NCI-H345 treated with DMSO at 0.1 percent for 48 hours (cell line): ENCODE measurements at regions not wholly inside any gene's neighbourhood (a gene's known extent, or its start where the extent isn't known, plus 50 kb on each side); places are given as distances from the start of the nearest gene placed in this dataset.

Experiments
- DNase-seq: peaks from one replicate; lab custom pipeline; 2025; ENCODE audit not compliant: unreplicated experiment; lab: John Stamatoyannopoulos, UW

DNA sequence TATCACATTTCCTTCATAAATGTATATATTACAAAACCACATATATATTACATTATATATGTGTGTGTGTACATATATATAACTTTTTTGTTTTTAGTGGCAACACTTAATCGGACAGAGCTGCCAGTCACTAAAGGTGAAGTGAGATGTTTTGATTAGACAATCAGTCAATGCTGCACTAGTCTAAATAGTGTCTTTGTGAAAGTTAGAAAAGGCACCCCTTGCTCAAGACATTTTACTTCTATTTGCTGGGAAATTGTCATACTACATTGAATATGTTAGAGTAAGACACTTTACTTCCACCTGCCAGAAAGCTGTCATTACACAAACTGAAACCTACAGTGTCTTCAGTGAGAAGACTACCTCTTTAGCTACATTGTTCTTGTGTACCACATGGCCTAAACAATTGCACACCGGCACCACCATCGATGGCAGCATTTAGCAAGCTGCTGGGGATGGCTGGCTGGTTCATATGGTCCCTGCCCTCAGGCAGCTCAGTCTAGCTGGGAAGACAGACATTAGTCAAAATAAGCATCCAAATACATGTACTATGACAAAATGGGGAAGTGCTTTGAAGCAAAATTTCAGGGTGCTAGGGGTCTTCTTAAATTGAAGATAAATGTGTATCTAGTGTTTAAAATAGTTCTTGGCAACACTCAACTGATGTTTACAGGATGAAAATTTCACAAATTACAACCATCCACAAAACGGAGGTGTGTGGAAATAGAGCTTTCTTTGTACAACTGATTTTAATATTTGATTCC is 148.1 kb upstream of the GATB start:
- no peak for DNase-seq

DNA sequence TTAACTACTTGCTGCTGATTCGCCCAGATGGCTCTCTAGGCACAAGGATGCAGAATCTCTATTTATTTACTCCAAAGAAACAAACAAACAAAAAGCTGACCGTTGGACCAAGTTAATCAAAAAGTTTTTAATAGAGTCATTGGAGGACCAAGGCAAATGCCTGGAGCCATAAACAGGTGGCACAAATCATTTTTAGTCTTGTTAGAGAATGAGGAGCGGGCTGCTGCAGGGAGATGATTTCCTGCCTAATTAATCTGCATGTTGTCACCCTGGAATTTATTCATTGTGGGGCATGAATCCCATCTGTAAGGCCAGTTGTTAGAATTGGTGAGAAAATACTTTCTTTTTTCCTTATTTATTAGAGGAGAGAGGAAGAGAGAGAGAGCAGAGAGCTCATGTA is 147.4 kb upstream of the GATB start:
- no peak for DNase-seq

DNA sequence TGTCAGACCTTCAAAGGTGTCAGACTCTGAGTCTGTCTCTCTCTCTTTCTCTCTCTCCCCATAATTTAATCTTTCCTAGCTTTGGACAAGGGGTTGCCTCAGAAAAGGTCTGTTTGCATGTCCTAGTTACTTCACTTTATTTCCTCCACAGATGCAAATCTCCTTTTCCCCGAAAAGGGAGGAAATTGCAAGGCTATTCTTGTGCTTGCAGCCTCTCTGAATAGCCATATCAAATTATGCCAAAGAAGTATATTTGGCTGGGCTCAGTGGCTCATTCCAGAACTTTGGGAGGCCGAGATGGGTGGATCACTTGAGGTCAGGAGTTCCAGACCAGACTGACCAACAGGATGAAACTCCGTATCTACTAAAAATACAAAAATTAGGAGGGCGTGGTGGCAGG is 145.6 kb upstream of the GATB start:
- no peak for DNase-seq

DNA sequence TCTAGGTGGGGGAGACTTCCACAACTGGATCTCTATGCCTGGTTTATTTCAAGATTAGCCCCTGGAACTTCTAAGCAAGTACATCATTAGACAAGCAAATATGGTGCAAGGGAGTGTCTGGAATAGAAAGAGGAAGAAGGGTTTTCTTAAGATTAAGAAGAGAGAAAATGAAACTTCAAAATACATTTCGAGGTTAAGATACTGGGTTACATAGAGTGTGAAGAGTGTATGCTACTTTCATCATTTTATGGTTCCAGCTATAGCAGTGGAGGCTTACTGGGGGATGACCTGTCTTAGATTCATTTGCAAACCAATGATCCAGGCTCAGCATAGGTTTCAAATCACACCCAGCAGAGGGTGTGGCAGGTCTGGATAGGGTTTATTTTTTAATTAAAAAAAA is 144.4 kb upstream of the GATB start:
- no peak for DNase-seq

DNA sequence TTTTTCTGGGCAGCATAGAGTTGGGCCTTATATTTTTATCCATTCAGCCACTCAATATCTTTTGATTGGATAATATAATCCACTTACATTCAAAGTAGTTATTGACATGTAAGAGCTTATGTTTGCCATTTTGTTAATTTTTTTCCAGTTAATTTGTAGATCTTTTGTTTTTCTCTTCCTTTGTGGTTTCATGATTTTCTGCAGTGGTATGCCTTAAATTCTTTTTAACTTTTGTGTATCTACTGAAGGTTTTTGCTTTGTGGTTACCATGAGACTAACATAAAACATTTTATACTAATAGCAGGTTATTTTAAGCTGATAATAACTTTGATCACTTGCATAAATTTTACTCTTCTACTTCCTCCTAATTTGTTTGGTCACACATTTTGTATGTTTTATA is 140.8 kb upstream of the GATB start:
- no peak for DNase-seq

DNA sequence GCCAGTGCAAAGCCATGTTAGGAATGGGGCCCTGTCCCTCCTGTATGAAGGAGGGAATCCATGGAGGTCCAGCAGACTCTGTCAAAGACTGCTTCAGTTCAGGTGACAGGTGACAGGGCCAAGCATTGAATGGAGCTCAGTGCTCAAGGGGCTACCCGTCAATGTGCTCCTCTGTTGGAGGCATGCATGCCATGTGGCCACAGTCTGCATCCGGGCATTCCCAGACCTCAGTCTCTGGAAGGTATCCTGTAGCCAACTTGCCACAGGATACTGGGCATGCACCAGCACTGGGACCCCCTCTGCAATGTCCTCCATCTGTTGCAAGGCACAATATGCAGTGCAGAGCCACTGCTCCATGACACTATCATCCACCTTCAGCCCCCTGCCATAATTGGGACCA is 136.1 kb upstream of the GATB start:
- no peak for DNase-seq

DNA sequence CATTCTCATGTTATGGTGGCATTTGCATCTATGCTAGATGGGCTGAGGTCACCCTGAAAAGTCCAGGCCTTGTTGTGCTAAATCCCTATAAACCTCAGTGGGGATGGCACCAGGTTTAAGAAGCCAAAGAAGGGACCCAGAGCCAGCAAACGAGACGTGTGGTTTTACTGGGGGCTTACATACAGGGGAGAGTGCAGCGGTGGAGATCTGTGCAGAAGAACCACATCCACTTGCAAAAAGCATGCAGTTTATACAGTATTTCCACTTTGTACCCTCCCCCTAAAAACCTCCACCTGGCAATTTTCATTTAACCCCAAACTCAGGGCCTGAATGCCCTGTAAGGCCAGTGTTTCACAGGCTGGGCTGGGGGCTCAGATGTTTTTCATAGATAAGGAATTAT is 134.9 kb upstream of the GATB start:
- DNase-seq: no peak

DNA sequence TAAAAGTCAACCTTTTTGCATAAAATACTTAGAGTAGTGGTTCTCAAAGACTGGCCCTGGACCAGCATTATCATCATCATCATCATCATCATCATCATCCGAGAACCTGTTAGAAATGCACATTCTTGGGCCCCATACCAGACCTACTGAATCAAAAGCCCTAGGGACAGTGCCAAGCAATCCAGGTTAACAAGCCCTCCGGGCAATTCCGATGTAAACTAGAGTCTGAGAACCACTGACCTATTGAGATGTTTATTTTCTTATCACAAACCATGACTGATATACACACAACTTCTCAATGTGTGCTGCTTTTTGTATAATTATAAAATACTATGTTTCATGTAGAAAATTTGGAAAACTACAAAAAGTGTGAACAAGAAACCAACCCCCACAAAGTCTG is 133.4 kb upstream of the GATB start:
- no peak for DNase-seq

DNA sequence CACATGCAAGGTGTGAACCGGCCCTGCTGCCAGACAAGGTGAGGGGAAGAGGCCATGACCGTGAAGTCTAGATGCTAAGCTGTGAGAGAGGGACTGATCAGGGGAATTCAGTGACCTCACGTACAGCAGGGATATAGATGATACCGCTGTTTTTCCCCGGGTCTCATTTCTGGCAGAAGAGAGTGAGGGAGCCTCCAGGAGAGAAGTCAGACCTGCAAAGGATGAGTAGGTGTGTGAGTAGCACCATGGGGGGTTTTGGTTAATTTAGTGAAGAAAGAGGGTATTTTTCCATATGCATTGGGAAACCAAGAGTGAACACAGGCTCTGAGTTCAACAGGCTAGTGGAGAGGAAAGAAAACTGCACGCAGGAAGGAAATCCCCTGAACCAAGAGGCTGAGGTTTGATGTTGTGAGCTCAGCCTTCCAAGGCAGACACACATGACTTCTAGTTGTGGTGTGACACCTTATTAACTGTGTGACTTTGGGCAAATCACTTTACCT is 127.6 kb upstream of the GATB start:
- DNase-seq: no peak

DNA sequence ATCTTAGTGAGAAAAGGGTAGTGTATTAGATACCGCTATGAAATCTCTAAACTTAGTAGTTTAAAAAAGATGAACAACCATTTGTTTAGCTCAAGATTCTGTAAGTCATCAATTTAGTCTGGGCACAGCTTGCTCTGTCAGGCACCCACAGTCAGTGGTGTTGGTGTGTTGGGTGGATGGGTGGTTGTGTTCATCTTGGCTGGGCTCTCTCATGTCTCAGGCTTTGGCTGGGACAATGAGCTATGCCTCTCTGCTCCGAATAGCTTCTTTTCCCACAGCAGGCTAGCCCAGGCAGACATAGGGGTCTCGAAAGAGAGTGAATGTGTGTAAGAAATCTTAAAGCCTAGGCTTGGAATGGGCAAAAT is 127.0 kb upstream of the GATB start:
- DNase-seq: no peak

DNA sequence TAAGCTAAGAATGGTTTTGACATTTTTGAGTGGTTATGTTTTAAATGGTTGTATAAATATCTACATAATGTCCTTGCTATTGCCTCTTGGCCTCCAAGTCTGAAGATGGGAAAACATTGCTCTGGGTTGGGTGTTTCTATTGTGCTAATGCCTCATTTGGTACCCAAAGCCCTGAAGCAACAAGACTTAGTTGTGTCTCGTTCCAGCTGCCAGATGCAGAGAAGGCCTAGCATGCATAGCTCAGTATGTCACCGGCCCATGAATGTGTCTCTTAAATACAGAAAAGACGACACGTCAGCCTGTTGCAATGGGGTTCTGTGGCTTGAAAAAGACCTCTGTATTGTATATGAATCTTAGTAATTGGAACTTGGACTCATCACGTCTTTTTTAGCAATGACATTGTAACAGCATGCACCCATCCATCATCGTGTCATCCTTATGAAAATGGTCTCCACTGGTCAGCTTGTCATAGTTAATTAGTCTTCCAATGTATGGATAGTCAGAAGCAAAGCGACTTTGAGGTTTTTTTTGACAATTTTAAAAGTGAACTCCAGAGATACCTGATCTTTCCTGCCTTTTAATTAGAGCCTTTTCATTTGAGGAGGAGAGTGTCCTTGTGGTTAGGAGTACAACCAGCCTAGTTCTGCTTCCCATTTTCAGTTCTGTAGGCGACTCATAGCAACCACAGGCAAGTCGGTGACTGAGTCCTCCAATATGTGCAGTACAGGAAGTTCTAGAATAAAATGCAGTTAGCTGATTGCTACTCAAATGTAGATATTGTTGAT is 126.4 kb upstream of the GATB start:
- DNase-seq: no peak

DNA sequence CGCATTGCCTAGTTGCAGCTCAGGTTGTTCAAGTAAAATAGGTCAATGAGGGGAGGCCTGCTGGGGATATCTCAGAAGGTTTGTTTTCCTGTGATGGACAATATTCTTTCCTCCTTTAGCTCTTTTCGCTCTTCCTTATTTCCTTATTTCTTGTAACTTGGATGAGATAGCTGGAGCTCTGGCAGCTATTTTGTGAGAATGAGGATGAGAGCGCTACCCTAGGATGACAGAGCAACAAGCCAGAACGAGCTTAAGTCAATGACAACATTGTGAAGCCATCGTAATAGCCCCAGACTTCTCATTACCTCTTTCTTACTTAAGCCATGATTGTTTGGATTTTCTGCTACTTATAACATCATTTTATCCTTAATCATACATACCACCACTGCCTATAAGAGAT is 124.3 kb upstream of the GATB start:
- no peak for DNase-seq

DNA sequence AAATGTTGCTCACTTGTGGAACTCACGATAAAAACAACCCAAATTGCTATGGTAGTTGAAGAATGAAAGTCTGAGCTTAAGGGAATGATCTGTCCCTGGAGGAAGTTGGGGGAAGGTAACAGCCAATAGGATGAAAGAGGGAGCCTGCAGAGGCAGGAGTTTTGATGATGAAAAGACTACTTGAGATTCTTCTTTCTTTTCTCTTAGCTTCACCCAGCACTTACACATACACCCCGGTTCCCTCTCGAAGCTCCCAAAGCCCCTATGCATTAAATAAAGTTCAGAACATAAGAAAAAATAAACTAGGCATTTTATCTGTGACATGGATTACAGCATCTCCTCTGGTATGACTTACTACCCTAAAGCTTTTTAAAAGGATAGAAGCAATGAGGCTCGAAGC is 122.9 kb upstream of the GATB start:
- DNase-seq: no peak

DNA sequence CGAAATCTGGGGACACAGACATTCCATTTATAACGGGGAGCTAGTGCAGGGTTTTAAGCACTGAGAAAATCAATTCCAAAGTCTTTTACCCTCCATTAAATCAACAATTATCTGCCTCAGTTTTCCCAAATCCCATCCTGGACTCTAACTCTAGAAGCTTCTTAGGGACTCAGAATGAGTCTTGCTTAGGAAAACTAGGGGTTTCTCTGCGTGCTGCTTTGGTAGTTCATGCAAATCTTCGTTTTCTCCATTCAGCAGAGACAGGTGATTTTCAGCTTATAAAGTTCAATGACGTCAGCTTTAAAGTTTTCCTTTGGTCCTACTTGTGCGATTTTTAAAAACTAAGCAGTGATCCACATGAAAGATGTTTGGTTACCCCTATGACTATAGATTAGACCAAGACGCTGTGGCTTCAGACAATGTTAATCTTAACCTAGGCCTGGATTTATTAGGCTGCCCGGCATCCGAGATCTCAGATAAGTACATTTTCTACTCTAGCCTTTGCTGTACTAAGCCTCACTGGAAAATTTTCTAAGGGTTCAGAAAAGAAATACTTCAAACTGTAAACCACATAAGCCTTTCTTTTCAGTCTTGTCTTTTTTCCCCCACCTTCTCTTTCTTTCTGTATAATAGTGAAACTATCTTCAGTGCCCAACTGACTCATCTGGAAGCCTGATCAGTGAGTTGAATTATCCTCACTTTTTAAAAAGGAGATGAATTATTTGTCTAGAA is 121.4 kb upstream of the GATB start:
- DNase-seq: no peak

DNA sequence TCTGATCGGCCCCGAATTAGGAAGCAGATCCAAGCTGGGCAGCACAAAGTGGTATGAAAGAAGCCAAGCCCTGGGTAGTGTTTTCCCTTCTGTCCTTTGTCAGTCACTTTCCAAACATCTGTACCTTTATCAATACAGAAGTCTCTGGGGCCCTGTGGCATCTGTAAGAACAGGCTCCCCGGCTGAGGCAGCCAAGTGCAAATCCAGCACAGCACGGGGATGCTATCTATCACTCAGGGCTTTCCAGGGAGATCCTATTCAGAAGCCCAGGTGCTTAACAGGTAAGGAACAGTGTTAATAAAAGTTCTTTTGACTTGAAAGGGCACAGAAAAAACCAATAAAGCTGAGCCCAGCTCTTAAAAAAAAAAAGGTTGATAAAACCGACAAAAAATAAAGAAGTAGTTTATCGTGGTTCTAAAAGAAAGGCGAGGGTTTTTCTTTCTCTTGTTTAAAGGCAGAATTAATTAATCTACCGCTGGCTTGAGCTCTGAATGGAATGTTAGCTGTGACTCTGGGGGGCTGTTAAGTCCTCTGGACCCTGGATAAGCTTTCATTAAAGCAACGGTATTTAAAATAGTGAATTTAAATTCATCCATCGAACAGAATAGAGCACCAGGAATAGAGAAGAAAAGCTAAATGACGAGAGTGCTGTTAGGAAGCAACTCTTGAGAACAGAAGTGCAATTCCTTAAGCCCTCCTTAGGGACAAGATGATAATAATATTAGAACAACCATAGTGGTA is 119.1 kb upstream of the GATB start:
- DNase-seq: no peak

DNA sequence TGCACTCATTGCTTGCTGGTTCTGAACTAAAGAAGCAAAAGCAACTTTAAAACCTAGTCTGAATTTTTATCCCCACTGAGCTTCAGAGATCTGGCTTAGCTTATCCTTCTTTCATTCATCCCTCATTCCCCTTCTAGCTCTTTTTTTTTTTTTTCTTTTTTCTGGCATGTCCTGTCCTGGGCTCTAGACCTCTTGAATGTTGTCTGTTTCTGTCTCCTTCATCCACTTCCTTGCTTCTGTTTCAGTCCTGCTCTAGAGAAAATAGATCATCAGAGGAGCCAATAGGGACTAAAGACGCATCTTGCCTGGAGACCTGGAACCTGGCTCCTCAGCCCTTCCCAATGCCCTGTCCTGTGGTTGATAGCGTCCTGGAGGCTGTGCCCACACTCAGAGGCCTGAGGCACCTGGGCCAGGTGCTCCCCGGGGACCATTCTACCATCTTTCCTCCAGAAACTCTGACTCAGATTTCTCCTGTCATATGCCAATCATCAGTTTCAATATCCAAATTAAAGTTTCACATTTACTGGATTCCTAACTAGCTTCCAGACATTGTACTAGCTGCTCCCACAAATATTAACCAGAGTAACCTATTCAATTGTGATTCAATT is 115.7 kb upstream of the GATB start:
- DNase-seq: no peak

DNA sequence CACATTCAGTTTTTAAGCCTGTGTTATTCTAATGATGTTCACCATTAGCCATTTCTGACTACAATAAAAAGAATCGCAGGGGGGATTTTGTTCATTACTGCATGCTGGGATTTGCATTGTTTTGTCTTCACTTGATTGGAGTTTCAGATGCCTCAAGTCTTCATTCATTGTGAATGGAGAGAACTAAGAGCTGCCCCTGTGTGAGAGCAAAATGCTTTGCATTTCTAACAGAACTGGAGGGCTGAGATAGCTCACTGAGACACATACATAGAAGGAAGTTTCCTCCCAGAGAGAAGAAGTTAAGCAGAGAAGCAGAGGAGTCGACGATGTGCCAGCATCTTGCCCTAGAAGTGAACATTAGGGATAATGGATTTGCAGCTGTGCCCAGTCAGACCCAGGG is 113.5 kb upstream of the GATB start:
- no peak for DNase-seq

DNA sequence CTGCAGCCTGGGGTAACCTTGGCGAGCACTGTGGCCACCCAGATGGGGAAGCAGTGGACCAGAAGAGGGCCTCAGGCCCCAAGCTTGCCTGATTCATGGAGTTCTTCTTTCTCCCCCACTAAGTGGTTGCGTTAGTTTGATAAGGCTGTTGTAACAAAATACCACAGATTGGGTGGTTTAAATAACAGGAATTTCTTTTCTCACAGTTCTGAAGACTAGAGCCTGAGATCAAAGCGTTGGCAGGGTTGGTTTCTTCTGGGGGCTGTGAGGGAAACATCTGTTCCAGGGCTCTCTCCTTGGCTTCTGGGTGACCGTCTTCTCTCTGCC is 105.7 kb upstream of the GATB start:
- DNase-seq: no peak

DNA sequence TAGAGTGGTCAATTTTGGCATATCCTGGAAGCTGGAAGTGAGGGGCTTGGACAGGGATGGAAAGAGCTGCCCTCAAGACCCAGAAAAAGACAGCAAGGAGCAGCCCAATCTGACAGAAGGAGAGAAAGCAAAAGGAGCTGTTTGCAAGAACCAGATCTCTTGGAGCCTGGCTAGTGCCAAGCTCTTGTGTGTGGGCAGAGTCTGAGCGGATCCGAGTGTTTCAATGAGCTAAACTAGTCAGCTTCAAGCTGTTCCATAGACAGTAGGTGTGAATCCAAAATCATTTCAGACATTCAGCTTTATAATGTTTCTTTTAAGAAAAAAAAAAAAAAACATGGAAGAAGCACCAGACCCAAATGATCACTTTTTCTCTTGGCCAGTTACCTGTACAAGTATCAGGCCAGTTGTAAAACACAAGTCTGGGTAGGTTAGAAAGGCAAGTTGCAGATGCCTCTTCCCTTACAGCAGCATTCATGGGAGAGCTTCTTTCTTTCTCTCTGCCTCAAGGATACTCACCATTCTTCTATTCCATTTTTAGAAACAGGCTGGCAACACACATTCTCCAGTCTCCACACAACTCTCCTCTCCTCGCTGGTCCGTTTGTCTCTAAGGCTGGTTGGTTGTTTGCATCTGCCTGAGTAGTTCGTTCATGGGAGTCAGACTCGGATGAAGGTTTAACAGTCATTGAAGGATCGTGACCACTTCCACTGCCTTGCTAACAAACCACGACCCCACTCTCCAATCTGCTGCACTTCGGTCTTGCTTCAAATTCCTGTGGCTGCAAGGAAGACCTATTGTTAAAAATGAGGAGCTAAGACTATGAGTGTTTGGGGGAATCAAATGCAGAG is 105.2 kb upstream of the GATB start:
- no peak for DNase-seq

DNA sequence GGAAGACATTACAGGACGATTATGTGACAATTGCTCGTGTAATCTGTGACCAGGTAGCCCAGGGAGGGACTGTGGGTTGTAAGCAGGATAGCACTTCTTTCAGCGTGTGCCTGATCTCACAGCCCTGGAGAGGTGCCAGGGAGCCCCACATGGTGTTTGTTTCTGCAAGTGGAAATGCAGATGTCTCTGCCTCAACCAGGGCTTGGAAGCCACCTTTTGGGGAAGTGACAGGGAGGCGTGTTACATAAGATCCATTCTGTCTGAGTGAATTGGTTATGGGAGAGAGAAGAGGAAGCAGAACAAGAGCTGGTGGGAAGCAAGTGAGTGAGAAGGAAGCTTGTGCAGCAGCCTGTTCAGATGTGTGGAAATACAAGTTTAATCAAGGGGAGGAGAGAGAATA is 104.5 kb upstream of the GATB start:
- DNase-seq: no peak
